ENCODE measurements at regions not wholly inside any gene's neighbourhood (a gene's known extent, or its start where the extent isn't known, plus 50 kb on each side); places are given as distances from the start of the nearest gene placed in this dataset.

GRCh38 chr1:88404582-88404981 lies 279.5 kb upstream of the PKN2 start:
- Histone ChIP-seq H3K36me3 (no peaks in the 10 kb centered on the region), H3K27ac (no peak overlapping the region), H3K4me3 (no peak overlapping the region), H3K27me3 (no peaks in the 10 kb centered on the region), H3K9me3 (peaks cover 0 to 3% (median 0%) of the 10 kb centered on the region in 4 donors), H3K4me1 (no peaks in the 10 kb centered on the region)
- TF ChIP-seq EP300 (IDR thresholded peaks at IDR 0.05) (no peak), POLR2AphosphoS5 (IDR thresholded peaks at IDR 0.05) (no peak), CTCF (IDR thresholded peaks at IDR 0.05) (no peak), POLR2A (IDR thresholded peaks at IDR 0.05) (no peak)
- no peak for ATAC-seq (ENCODE audit: low FRiP score in 2 of 2)
- DNase-seq = no peak
- 83 to 85% methylated on average over 5 of the region's 5 CpGs for WGBS, 2 donors

- peaks cover 0 to 3% (median 0%) of the 10 kb centered on the region in 4 donors for H3K9me3 ChIP-seq
- H3K4me1 ChIP-seq = no peaks in the 10 kb centered on the region
- H3K27ac ChIP-seq = no peak overlapping the region
- ATAC-seq (ENCODE audit: low FRiP score in 2 of 2) = no peak
- no peaks in the 10 kb centered on the region for H3K36me3 ChIP-seq
- TF ChIP-seq POLR2A (IDR thresholded peaks at IDR 0.05) = no peak
- no peak for TF ChIP-seq EP300 (IDR thresholded peaks at IDR 0.05)
- TF ChIP-seq CTCF (IDR thresholded peaks at IDR 0.05) = no peak
- TF ChIP-seq POLR2AphosphoS5 (IDR thresholded peaks at IDR 0.05) = no peak
- no peak for DNase-seq
- H3K4me3 ChIP-seq = no peak overlapping the region
- WGBS, 2 donors = 71 to 74% methylated on average over 3 of the region's 3 CpGs
- H3K27me3 ChIP-seq = no peaks in the 10 kb centered on the region
Measured at GRCh38 chr1:88407248-88407647, 276.8 kb upstream of the PKN2 start.

GRCh38 chr1:88421997-88422396 lies 262.1 kb upstream of the PKN2 start:
- Histone ChIP-seq H3K4me1 (no peaks in the 10 kb centered on the region), H3K27me3 (no peaks in the 10 kb centered on the region), H3K9me3 (peaks cover 0 to 14% (median 7%) of the 10 kb centered on the region in 4 donors), H3K27ac (no peak overlapping the region), H3K36me3 (no peaks in the 10 kb centered on the region), H3K4me3 (no peak overlapping the region)
- no peak for TF ChIP-seq CTCF (IDR thresholded peaks at IDR 0.05)
- TF ChIP-seq POLR2AphosphoS5 (IDR thresholded peaks at IDR 0.05) = no peak
- TF ChIP-seq POLR2A (IDR thresholded peaks at IDR 0.05) = no peak
- no peak for TF ChIP-seq EP300 (IDR thresholded peaks at IDR 0.05)
- DNase-seq (no peak), ATAC-seq (ENCODE audit: low FRiP score in 2 of 2) (no peak)
- WGBS, 2 donors = 42 to 97% methylated on average over 1 of the region's 1 CpG

GRCh38 chr1:88433556-88433955 lies 250.5 kb upstream of the PKN2 start:
- DNase-seq = no peak
- no peak overlapping the region for H3K4me3 ChIP-seq
- no peaks in the 10 kb centered on the region for H3K27me3 ChIP-seq
- no peak overlapping the region for H3K27ac ChIP-seq
- no peaks in the 10 kb centered on the region for H3K4me1 ChIP-seq
- H3K9me3 ChIP-seq = peaks cover 0 to 6% (median 0%) of the 10 kb centered on the region in 4 donors
- TF ChIP-seq POLR2AphosphoS5 (IDR thresholded peaks at IDR 0.05) (no peak), POLR2A (IDR thresholded peaks at IDR 0.05) (no peak), CTCF (IDR thresholded peaks at IDR 0.05) (no peak), EP300 (IDR thresholded peaks at IDR 0.05) (no peak)
- no peak for ATAC-seq (ENCODE audit: low FRiP score in 2 of 2)
- no peaks in the 10 kb centered on the region for H3K36me3 ChIP-seq
- 85 to 89% methylated on average over 1 of the region's 1 CpG for WGBS, 2 donors

GRCh38 chr1:88434836-88435235 lies 249.2 kb upstream of the PKN2 start:
- no peaks in the 10 kb centered on the region for H3K36me3 ChIP-seq

More at GRCh38 chr1:88434836-88435235, 249.2 kb upstream of the PKN2 start:
- no peak overlapping the region for H3K27ac ChIP-seq
- peaks cover 0 to 6% (median 0%) of the 10 kb centered on the region in 4 donors for H3K9me3 ChIP-seq
- no peak for TF ChIP-seq POLR2A (IDR thresholded peaks at IDR 0.05)
- no peak for TF ChIP-seq POLR2AphosphoS5 (IDR thresholded peaks at IDR 0.05)
- TF ChIP-seq CTCF (IDR thresholded peaks at IDR 0.05) = no peak
- TF ChIP-seq EP300 (IDR thresholded peaks at IDR 0.05) = no peak
- DNase-seq (no peak), ATAC-seq (ENCODE audit: low FRiP score in 2 of 2) (no peak)
- no peaks in the 10 kb centered on the region for H3K4me1 ChIP-seq
- H3K4me3 ChIP-seq = no peak overlapping the region
- H3K27me3 ChIP-seq = no peaks in the 10 kb centered on the region
